NCI-H345 (cell line): ENCODE measurements at regions not wholly inside any gene's neighbourhood (a gene's known extent, or its start where the extent isn't known, plus 50 kb on each side); places are given as distances from the start of the nearest gene placed in this dataset.
"Not testable (repeated sequence)": the region's sequence is repeated elsewhere in the genome, so short reads cannot be mapped to it uniquely, and the experiment has no call there.

Experiments
- DNase-seq: peaks from one replicate; lab custom pipeline; 2025; lab: John Stamatoyannopoulos, UW

GRCh38 chr1:116298213-116298579, 74.8 kb upstream of the ATP1A1 start:
- DNase-seq, result not testable (repeated sequence)

DNA sequence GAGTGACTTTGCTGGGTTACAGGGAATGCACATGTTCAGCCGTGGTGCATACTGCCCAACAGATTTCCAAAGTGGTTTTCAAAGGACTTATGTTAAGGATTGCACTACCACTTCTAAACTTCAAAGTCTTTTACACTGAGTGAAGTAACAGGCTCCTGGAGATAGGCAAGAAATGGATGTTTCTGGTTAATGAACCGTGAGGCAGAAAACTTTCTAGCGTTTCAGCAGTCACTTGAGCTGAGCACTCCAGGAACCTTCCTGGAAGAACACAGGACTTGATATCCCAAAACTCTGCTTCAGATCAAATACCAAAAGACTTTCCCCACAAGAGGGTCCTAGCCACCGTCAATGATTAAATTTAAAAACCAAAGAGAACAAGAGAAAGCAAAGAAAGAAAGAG, 74.3 kb upstream of the ATP1A1 start:
- no peak for DNase-seq

DNA sequence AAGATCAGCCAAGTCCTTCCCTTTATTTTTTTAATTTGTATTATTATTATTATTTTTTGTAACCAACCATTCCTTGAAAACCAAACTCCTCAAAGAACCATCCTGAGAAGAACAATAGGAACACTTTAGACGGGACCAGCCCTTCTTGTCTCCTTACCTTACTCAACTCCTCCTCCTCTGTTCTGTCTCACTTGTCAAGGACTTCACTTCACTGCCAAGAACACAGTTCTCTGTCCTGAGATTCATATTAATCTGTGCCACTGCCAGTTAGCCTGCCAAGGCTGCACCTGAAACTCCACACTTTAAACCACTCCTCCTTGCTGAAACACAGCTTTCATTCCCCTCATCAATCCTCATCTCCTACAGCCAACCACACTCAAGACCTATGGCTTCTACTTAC, 73.8 kb upstream of the ATP1A1 start:
- no peak for DNase-seq

- DNase-seq, result no peak
Observed at GRCh38 chr1:116302281-116302680, 70.8 kb upstream of the ATP1A1 start.

GRCh38 chr1:116306102-116306501, 66.9 kb upstream of the ATP1A1 start:
- no peak for DNase-seq

DNA sequence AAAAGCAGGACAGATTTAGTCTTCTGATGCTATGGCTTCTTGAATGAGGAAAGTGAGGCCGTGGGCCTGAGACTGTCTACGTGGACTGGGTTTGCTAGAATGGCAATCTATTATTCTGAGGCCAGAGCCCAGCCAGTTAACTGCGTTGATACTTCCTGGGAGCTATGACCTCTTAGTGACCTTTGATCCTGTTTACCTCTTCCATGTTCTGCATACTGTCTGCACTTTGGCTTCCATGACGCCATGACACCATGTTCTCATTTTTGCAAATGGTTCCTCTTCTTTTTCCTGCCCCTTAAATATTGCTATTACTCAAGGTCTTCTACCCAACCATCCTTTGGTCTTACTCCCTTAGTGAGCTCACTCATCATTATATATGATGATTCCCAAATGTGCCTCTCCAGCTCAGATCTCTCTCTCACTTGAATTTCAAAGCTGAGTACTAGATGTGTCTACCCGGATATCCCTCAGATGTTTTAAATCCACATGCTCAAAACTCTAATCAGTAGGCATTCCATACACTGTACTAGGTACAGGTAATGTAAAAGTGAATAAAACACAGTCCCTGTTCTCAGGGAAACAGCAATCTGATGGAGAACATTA, 66.1 kb upstream of the ATP1A1 start:
- no peak for DNase-seq

GRCh38 chr1:116308276-116308675, 64.8 kb upstream of the ATP1A1 start:
- no peak for DNase-seq

- DNase-seq, result peak; percentile 85
Observed at GRCh38 chr1:116309090-116309870, 63.8 kb upstream of the ATP1A1 start.

- no peak for DNase-seq
Observed at GRCh38 chr1:116310180-116310579, 62.9 kb upstream of the ATP1A1 start.

DNA sequence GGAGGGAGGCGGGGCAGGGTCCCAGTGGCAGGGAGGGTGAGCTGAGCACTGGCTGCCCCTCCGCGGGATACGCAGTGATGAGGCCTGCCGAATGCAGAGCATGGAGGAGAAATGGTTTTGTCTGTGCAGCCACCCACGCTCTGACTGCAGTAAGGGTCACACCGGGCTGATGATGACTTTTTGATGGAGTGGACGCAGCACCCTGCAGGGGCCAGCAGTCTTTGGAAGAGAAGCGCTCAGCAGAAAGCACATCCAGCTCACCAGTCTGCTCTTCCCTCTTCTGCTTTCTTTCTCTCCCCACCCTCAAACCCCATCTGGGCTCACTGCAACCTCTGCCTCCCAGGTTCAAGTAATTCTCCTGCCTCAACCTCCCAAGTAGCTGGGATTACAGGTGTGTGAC, 61.9 kb upstream of the ATP1A1 start:
- DNase-seq, result no peak

- DNase-seq, result no peak
Observed at GRCh38 chr1:116311756-116312680, 61.0 kb upstream of the ATP1A1 start.

GRCh38 chr1:116312681-116313069, 60.4 kb upstream of the ATP1A1 start:
- no peak for DNase-seq

- no peak for DNase-seq
Observed at GRCh38 chr1:116313776-116314175, 59.3 kb upstream of the ATP1A1 start.

DNA sequence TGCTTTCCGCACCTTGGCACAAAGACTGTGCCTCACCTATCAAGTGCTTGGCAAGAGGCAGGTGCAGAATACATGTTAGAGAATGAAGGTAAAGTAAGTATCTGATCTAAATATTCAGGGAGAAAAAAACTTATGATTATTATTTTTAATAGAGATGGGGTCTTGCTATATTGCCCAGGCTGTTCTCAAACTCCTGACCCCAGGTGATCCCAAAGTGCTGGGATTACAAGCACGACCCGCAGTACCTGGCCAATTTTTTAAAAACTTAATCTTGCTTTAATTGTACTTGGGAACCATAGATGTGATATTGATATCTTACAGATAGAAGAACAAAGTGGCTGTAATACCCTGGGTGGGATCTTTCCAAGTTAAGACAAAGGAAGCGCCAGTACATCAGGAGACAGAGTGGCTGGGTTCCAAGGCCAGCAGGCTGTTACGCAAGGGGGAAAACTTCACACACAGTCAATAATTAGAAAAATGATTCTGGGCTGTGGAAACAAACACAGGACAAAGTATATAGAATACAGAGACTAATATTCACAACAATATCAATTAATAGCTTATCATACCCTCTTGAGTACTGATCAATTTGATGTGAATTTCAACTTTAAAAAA, 58.6 kb upstream of the ATP1A1 start:
- no peak for DNase-seq

GRCh38 chr1:116316373-116316772, 56.7 kb upstream of the ATP1A1 start:
- DNase-seq, result no peak

GRCh38 chr1:116318897-116319296, 54.1 kb upstream of the ATP1A1 start:
- no peak for DNase-seq

- DNase-seq, result no peak
Observed at GRCh38 chr1:116320874-116321273, 52.2 kb upstream of the ATP1A1 start.

DNA sequence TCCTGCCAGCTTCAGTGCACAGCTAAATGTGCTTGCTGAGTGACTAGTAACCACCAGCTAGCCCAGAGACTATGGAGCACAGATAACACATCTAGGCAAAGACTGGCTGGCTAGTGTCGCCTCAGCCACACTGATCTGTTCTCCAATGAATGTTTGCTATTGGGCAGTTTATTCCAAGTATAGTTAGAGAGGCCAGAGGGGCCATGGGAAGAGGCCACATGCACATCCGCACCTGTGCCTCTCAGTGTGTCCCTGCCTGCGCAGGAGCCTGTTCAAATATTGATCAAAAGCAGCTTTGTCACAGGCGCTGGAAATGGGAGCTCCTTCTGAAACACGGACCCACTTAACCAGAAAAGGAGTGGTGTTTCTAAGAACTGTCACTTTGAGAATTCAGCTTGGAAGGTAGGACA, 51.3 kb upstream of the ATP1A1 start:
- peak; percentile 32 for DNase-seq

GRCh38 chr1:116322752-116323405, 50.2 kb upstream of the ATP1A1 start:
- no peak for DNase-seq
